WERI-Rb-1 (cell line): ENCODE measurements at regions not wholly inside any gene's neighbourhood (a gene's known extent, or its start where the extent isn't known, plus 50 kb on each side); places are given as distances from the start of the nearest gene placed in this dataset.

Experiments used
- DNase-seq: peaks from one replicate; pipeline ENCODE4 v3.0.0-alpha.2; 2020
- H3K27ac ChIP-seq: fragments of 250-450 bp; sonication (Bioruptor Pico); 2 replicates; pipeline ENCODE4 v1.5.1; 2020; ENCODE audit warnings: mild to moderate bottlenecking, moderate library complexity
- H3K27me3 ChIP-seq: fragments of 250-450 bp; sonication (Bioruptor Pico); 2 replicates; pipeline ENCODE4 v1.5.1; 2021; ENCODE audit warnings: mild to moderate bottlenecking, low read depth, moderate library complexity; ENCODE audit not compliant: insufficient read depth, severe bottlenecking
- H3K36me3 ChIP-seq: fragments of 250-450 bp; sonication (Bioruptor Pico); 2 replicates; pipeline ENCODE4 v1.5.1; 2020; ENCODE audit warnings: mild to moderate bottlenecking, moderate library complexity
- H3K4me3 ChIP-seq: 2 replicates; pipeline ENCODE4 v1.5.1; 2011; ENCODE audit warnings: low read depth, mild to moderate bottlenecking, control low read depth, low read length
- H3K9me3 ChIP-seq: fragments of 250-450 bp; sonication (Bioruptor Pico); 2 replicates; pipeline ENCODE4 v1.5.1; 2021; ENCODE audit warnings: mild to moderate bottlenecking, moderate library complexity; ENCODE audit not compliant: severe bottlenecking
- CTCF ChIP-seq: IDR thresholded peaks from 2 replicates; pipeline ENCODE4 v1.5.1; 2011; ENCODE audit warnings: low read depth, mild to moderate bottlenecking, control low read depth, inconsistent platforms, low read length

- Histone ChIP-seq H3K4me3 (no peak overlapping the region), H3K9me3 (no peaks in the 10 kb centered on the region), H3K27ac (no peak overlapping the region), H3K27me3 (no peaks in the 10 kb centered on the region), H3K36me3 (no peaks in the 10 kb centered on the region)
- DNase-seq: no peak
- TF ChIP-seq CTCF: no peak
These were observed 134.1 kb upstream of the PLEKHG7 start for GRCh38 chr12:92568691-92569090.

- no peak for DNase-seq
- H3K4me3 ChIP-seq: no peak overlapping the region
- no peaks in the 10 kb centered on the region for H3K9me3 ChIP-seq
- no peaks in the 10 kb centered on the region for H3K27me3 ChIP-seq
- H3K36me3 ChIP-seq: no peaks in the 10 kb centered on the region
- H3K27ac ChIP-seq: no peak overlapping the region
- no peak for TF ChIP-seq CTCF
These were observed 136.3 kb upstream of the PLEKHG7 start for GRCh38 chr12:92566448-92567019.

- no peaks in the 10 kb centered on the region for H3K9me3 ChIP-seq
- H3K27me3 ChIP-seq: no peaks in the 10 kb centered on the region
- no peak for DNase-seq
- H3K36me3 ChIP-seq: no peaks in the 10 kb centered on the region
- H3K4me3 ChIP-seq: no peak overlapping the region
- TF ChIP-seq CTCF: no peak
- no peak overlapping the region for H3K27ac ChIP-seq
These were observed 139.0 kb upstream of the PLEKHG7 start for GRCh38 chr12:92563819-92564218.

GRCh38 chr12:92562063-92562734 is 140.6 kb upstream of the PLEKHG7 start:
- TF ChIP-seq CTCF: no peak
- H3K27ac ChIP-seq: no peak overlapping the region
- no peaks in the 10 kb centered on the region for H3K9me3 ChIP-seq
- H3K36me3 ChIP-seq: no peaks in the 10 kb centered on the region
- no peaks in the 10 kb centered on the region for H3K27me3 ChIP-seq
- DNase-seq: no peak
- no peak overlapping the region for H3K4me3 ChIP-seq

GRCh38 chr12:92561543-92561899 is 141.3 kb upstream of the PLEKHG7 start:
- Histone ChIP-seq H3K27me3 (no peaks in the 10 kb centered on the region), H3K27ac (no peak overlapping the region), H3K9me3 (no peaks in the 10 kb centered on the region), H3K4me3 (no peak overlapping the region), H3K36me3 (no peaks in the 10 kb centered on the region)
- TF ChIP-seq CTCF: no peak
- DNase-seq: no peak
